Neural cell (in vitro differentiated cells): ENCODE measurements at regions not wholly inside any gene's neighbourhood (a gene's known extent, or its start where the extent isn't known, plus 50 kb on each side); places are given as distances from the start of the nearest gene placed in this dataset.

Source experiments
- H2AFZ ChIP-seq: fragments of 200-600, 300-800 bp; sonication (generic), shearing (Covaris generic); 2 replicates; pipeline ENCODE4 v1.6.0; 2014; ENCODE audit warnings: low read depth, mild to moderate bottlenecking, antibody characterized with exemption, low read length, moderate library complexity
- H3F3A ChIP-seq: fragments of 200-600 bp; shearing (Covaris generic); 2 replicates; pipeline ENCODE4 v1.6.1; 2016; ENCODE audit warnings: mild to moderate bottlenecking, moderate library complexity, mixed read lengths, antibody characterized with exemption, low read length; ENCODE audit not compliant: insufficient read depth, poor library complexity, severe bottlenecking
- H3K27ac ChIP-seq: fragments of 200-600, 300-800 bp; sonication (generic), shearing (Covaris generic); 2 replicates; pipeline ENCODE4 v1.5.1; 2014; ENCODE audit warnings: mild to moderate bottlenecking, low read length, moderate library complexity
- H3K27me3 ChIP-seq: fragments of 300-800, 200-600 bp; sonication (generic), shearing (Covaris generic); 2 replicates; pipeline ENCODE4 v1.6.0; 2014; ENCODE audit warnings: mild to moderate bottlenecking, low read depth, low read length, moderate library complexity; ENCODE audit not compliant: insufficient read depth
- H3K36me3 ChIP-seq: fragments of 300-800, 200-600 bp; sonication (generic), shearing (Covaris generic); 2 replicates; pipeline ENCODE4 v1.5.1; 2014; ENCODE audit warnings: mild to moderate bottlenecking, antibody characterized with exemption, low read length, moderate library complexity; ENCODE audit not compliant: insufficient read depth
- H3K4me2 ChIP-seq: fragments of 300-800, 200-600 bp; sonication (generic), shearing (Covaris generic); 2 replicates; pipeline ENCODE4 v1.6.0; 2014; ENCODE audit warnings: mild to moderate bottlenecking, low read length
- H3K4me3 ChIP-seq: fragments of 300-800, 200-600 bp; sonication (generic), shearing (Covaris generic); 2 replicates; pipeline ENCODE4 v1.5.1; 2014; ENCODE audit warnings: mild to moderate bottlenecking, low read length, moderate library complexity
- H3K79me2 ChIP-seq: fragments of 200-600 bp; shearing (Covaris generic); replicated peaks from 2 replicates; pipeline ENCODE4 v1.6.0; 2014; ENCODE audit warnings: mild to moderate bottlenecking, low read length, moderate library complexity; ENCODE audit not compliant: insufficient read depth
- H3K9ac ChIP-seq: fragments of 300-800, 200-600 bp; sonication (generic), shearing (Covaris generic); 2 replicates; pipeline ENCODE4 v1.6.1; 2016; ENCODE audit warnings: mild to moderate bottlenecking, low read length, mixed read lengths
- H3K9me2 ChIP-seq: fragments of 200-600 bp; shearing (Covaris generic); 2 replicates; pipeline ENCODE4 v1.6.1; 2016; ENCODE audit warnings: mild to moderate bottlenecking, low read length, mixed read lengths; ENCODE audit not compliant: insufficient read depth
- H3K9me3 ChIP-seq: fragments of 200-600, 300-800 bp; sonication (generic), shearing (Covaris generic); 2 replicates; pipeline ENCODE4 v1.6.1; 2016; ENCODE audit warnings: mild to moderate bottlenecking, mixed run types, low read length, moderate library complexity, mixed read lengths
- H4K20me1 ChIP-seq: fragments of 200-600 bp; shearing (Covaris generic); 2 replicates; pipeline ENCODE4 v1.6.1; 2016; ENCODE audit warnings: mild to moderate bottlenecking, mixed run types; ENCODE audit not compliant: insufficient read depth
- EP300 ChIP-seq: fragments of 450-650 bp; conservative IDR thresholded peaks from 2 replicates; pipeline ENCODE4 v1.6.1; 2014; ENCODE audit warnings: antibody characterized with exemption, mild to moderate bottlenecking, moderate library complexity; ENCODE audit not compliant: poor library complexity, severe bottlenecking
- EZH2 ChIP-seq: fragments of 200-600, 300-800 bp; shearing (Covaris generic), sonication (generic); IDR thresholded peaks from 2 replicates; pipeline ENCODE4 v1.6.1; 2014; ENCODE audit warnings: antibody characterized with exemption, low read length, borderline replicate concordance, mild to moderate bottlenecking; ENCODE audit not compliant: insufficient read depth, poor library complexity, severe bottlenecking
- MXI1 ChIP-seq: fragments of 450-650 bp; conservative IDR thresholded peaks from 2 replicates; pipeline ENCODE4 v1.6.1; 2014; ENCODE audit warnings: antibody characterized with exemption, mild to moderate bottlenecking; ENCODE audit not compliant: poor library complexity, severe bottlenecking
- POLR2AphosphoS5 ChIP-seq: IDR thresholded peaks from 2 replicates; pipeline ENCODE4 v1.6.1; 2012
- RAD21 ChIP-seq: fragments of 450-650 bp; conservative IDR thresholded peaks from 2 replicates; pipeline ENCODE4 v1.6.1; 2014; ENCODE audit warnings: antibody characterized with exemption, mild to moderate bottlenecking, moderate library complexity
- SMC3 ChIP-seq: fragments of 450-650 bp; conservative IDR thresholded peaks from 2 replicates; pipeline ENCODE4 v1.6.1; 2014; ENCODE audit warnings: antibody characterized with exemption, mild to moderate bottlenecking, moderate library complexity; ENCODE audit not compliant: poor library complexity
- TAF1 ChIP-seq: IDR thresholded peaks from 2 replicates; pipeline ENCODE4 v1.6.1; 2012; ENCODE audit warnings: low read depth
- TF ChIP-seq, protein P1 (sequence below): IDR thresholded peaks from 2 replicates; pipeline ENCODE4 v1.6.1; 2012; ENCODE audit warnings: borderline replicate concordance
- TF ChIP-seq, protein P2 (sequence below): fragments of 450-650 bp; IDR thresholded peaks from 2 replicates; pipeline ENCODE4 v1.5.1; 2014; ENCODE audit warnings: antibody characterized with exemption, mild to moderate bottlenecking, moderate library complexity; ENCODE audit not compliant: poor library complexity, severe bottlenecking

DNA sequence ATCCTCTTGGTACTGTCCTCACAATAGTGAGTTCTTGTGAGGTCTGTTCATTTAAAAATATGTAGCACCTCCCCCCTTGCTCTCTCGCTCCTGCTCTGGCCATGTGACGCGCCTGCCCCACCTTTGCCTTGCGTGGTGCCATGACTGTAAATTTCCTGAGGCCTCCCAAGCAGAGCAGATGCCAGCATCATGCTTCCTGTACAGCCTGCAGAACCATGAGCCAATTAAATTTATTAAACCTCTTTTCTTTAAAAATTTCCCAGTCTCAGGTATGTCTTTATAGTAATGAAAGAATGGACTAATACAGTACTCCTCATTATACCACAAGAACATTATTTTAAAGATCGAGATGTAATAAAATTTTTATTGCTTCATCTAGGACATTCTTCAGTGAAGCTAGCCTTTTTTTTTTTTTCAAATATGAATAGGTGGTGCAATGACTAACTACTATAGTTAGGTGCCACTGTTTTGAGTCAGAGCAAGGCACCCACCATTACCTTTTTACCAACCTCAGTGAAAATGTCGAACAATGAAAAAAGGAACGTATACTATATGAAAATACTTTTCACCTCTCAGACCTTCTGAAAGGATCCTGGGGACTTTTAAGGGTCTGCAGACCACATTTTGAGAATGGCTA is 191.1 kb upstream of the SGK1 start:
- Histone ChIP-seq H3F3A (no peaks in the 10 kb centered on the region), H3K9ac (no peak overlapping the region), H3K4me2 (no peak overlapping the region), H3K79me2 (no peaks in the 10 kb centered on the region), H2AFZ (no peak overlapping the region), H4K20me1 (no peaks in the 10 kb centered on the region), H3K4me3 (no peak overlapping the region), H3K9me3 (no peaks in the 10 kb centered on the region), H3K27me3 (no peaks in the 10 kb centered on the region), H3K9me2 (no peaks in the 10 kb centered on the region), H3K36me3 (no peaks in the 10 kb centered on the region), H3K27ac (no peak overlapping the region)
- TF ChIP-seq MXI1 = no peak
- no peak for TF ChIP-seq RAD21
- TF ChIP-seq, protein P1, sequence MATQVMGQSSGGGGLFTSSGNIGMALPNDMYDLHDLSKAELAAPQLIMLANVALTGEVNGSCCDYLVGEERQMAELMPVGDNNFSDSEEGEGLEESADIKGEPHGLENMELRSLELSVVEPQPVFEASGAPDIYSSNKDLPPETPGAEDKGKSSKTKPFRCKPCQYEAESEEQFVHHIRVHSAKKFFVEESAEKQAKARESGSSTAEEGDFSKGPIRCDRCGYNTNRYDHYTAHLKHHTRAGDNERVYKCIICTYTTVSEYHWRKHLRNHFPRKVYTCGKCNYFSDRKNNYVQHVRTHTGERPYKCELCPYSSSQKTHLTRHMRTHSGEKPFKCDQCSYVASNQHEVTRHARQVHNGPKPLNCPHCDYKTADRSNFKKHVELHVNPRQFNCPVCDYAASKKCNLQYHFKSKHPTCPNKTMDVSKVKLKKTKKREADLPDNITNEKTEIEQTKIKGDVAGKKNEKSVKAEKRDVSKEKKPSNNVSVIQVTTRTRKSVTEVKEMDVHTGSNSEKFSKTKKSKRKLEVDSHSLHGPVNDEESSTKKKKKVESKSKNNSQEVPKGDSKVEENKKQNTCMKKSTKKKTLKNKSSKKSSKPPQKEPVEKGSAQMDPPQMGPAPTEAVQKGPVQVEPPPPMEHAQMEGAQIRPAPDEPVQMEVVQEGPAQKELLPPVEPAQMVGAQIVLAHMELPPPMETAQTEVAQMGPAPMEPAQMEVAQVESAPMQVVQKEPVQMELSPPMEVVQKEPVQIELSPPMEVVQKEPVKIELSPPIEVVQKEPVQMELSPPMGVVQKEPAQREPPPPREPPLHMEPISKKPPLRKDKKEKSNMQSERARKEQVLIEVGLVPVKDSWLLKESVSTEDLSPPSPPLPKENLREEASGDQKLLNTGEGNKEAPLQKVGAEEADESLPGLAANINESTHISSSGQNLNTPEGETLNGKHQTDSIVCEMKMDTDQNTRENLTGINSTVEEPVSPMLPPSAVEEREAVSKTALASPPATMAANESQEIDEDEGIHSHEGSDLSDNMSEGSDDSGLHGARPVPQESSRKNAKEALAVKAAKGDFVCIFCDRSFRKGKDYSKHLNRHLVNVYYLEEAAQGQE = no peak
- no peak for TF ChIP-seq EZH2
- TF ChIP-seq SMC3 = no peak
- TF ChIP-seq, protein P2, sequence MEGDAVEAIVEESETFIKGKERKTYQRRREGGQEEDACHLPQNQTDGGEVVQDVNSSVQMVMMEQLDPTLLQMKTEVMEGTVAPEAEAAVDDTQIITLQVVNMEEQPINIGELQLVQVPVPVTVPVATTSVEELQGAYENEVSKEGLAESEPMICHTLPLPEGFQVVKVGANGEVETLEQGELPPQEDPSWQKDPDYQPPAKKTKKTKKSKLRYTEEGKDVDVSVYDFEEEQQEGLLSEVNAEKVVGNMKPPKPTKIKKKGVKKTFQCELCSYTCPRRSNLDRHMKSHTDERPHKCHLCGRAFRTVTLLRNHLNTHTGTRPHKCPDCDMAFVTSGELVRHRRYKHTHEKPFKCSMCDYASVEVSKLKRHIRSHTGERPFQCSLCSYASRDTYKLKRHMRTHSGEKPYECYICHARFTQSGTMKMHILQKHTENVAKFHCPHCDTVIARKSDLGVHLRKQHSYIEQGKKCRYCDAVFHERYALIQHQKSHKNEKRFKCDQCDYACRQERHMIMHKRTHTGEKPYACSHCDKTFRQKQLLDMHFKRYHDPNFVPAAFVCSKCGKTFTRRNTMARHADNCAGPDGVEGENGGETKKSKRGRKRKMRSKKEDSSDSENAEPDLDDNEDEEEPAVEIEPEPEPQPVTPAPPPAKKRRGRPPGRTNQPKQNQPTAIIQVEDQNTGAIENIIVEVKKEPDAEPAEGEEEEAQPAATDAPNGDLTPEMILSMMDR = no peak
- TF ChIP-seq POLR2AphosphoS5 = no peak
- TF ChIP-seq TAF1 = no peak
- TF ChIP-seq EP300 = no peak

DNA sequence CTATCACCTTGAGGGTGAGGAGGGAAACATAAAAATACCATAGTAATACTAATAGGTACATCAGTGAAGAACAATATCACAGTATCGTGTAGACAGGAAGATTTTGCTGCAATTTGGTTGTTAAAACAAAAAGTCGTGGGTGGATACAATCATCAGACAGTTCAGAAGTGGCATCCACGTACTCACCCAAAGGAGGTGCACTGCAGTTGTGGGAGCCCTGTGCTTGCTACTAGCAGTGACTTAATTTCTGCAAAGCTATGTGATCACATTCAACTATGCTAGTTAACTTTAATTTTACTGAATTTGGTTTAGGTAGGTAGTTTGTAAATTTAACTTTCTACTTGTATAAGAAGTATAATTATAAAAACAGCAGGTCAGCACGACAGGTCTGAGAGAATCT is 188.2 kb upstream of the SGK1 start:
- no peak overlapping the region for H3K9ac ChIP-seq
- H3K4me3 ChIP-seq = no peak overlapping the region
- no peaks in the 10 kb centered on the region for H4K20me1 ChIP-seq
- H3K4me2 ChIP-seq = no peak overlapping the region
- H3K27ac ChIP-seq = no peak overlapping the region
- H3K9me2 ChIP-seq = no peaks in the 10 kb centered on the region
- no peaks in the 10 kb centered on the region for H3K79me2 ChIP-seq
- no peaks in the 10 kb centered on the region for H3K27me3 ChIP-seq
- no peak for TF ChIP-seq TAF1
- no peak for TF ChIP-seq SMC3
- TF ChIP-seq RAD21 = no peak
- TF ChIP-seq EP300 = no peak
- H3F3A ChIP-seq = no peaks in the 10 kb centered on the region
- H3K36me3 ChIP-seq = no peaks in the 10 kb centered on the region
- no peaks in the 10 kb centered on the region for H3K9me3 ChIP-seq
- H2AFZ ChIP-seq = no peak overlapping the region
